T-helper 2 cell treated with Interferon-gamma antibody and Interleukin-4, amounts not matched to agents 5 μg/mL and 100 μg/mL, for 36 hours (primary cell): ENCODE measurements at regions not wholly inside any gene's neighbourhood (a gene's known extent, or its start where the extent isn't known, plus 50 kb on each side); places are given as distances from the start of the nearest gene placed in this dataset.

Experiments used
- DNase-seq: peaks from one replicate; pipeline ENCODE4 v3.0.0; 2021; ENCODE audit warnings: low spot score
- H3K27ac Mint-ChIP-seq: one replicate; pipeline ENCODE4 v1.8.0; 2021; ENCODE audit warnings: mild to moderate bottlenecking, mixed read lengths
- H3K27me3 Mint-ChIP-seq: one replicate; pipeline ENCODE4 v1.8.0; 2021; ENCODE audit warnings: low read depth, mixed read lengths
- H3K36me3 Mint-ChIP-seq: one replicate; pipeline ENCODE4 v1.8.0; 2021; ENCODE audit warnings: low read depth, mixed read lengths
- H3K4me1 Mint-ChIP-seq: one replicate; pipeline ENCODE4 v1.8.0; 2021; ENCODE audit warnings: low read depth, mixed read lengths
- H3K4me3 Mint-ChIP-seq: one replicate; pipeline ENCODE4 v1.8.0; 2022; ENCODE audit warnings: mild to moderate bottlenecking, moderate library complexity, mixed read lengths
- H3K9me3 Mint-ChIP-seq: one replicate; pipeline ENCODE4 v1.8.0; 2021; ENCODE audit warnings: mixed read lengths

- Mint-ChIP-seq H3K4me3 (no peak overlapping the region), H3K36me3 (no peaks in the 10 kb centered on the region), H3K27me3 (no peaks in the 10 kb centered on the region), H3K9me3 (no peaks in the 10 kb centered on the region), H3K4me1 (no peaks in the 10 kb centered on the region), H3K27ac (no peak overlapping the region)
- no peak for DNase-seq
Measured at GRCh38 chr1:208418667-208419066, 174.5 kb upstream of the PLXNA2 start.

GRCh38 chr1:208419746-208420420, 175.7 kb upstream of the PLXNA2 start:
- no peak overlapping the region for H3K27ac Mint-ChIP-seq
- no peak overlapping the region for H3K4me3 Mint-ChIP-seq
- DNase-seq, result no peak
- no peaks in the 10 kb centered on the region for H3K36me3 Mint-ChIP-seq
- no peaks in the 10 kb centered on the region for H3K27me3 Mint-ChIP-seq
- H3K9me3 Mint-ChIP-seq, result no peaks in the 10 kb centered on the region
- H3K4me1 Mint-ChIP-seq, result no peaks in the 10 kb centered on the region

GRCh38 chr1:208420696-208421095, 176.5 kb upstream of the PLXNA2 start:
- Mint-ChIP-seq H3K27me3 (no peaks in the 10 kb centered on the region), H3K4me1 (no peaks in the 10 kb centered on the region), H3K9me3 (no peaks in the 10 kb centered on the region), H3K36me3 (no peaks in the 10 kb centered on the region), H3K4me3 (no peak overlapping the region), H3K27ac (no peak overlapping the region)
- DNase-seq, result no peak

- no peak overlapping the region for H3K27ac Mint-ChIP-seq
- no peaks in the 10 kb centered on the region for H3K9me3 Mint-ChIP-seq
- no peak for DNase-seq
- no peaks in the 10 kb centered on the region for H3K27me3 Mint-ChIP-seq
- H3K4me3 Mint-ChIP-seq, result no peak overlapping the region
- H3K36me3 Mint-ChIP-seq, result no peaks in the 10 kb centered on the region
- H3K4me1 Mint-ChIP-seq, result no peaks in the 10 kb centered on the region
Measured at GRCh38 chr1:208421486-208421885, 177.3 kb upstream of the PLXNA2 start.

- H3K36me3 Mint-ChIP-seq, result no peaks in the 10 kb centered on the region
- no peaks in the 10 kb centered on the region for H3K27me3 Mint-ChIP-seq
- H3K4me1 Mint-ChIP-seq, result no peaks in the 10 kb centered on the region
- H3K27ac Mint-ChIP-seq, result no peak overlapping the region
- H3K4me3 Mint-ChIP-seq, result no peak overlapping the region
- DNase-seq, result no peak
- H3K9me3 Mint-ChIP-seq, result no peaks in the 10 kb centered on the region
Measured at GRCh38 chr1:208423526-208423925, 179.3 kb upstream of the PLXNA2 start.

GRCh38 chr1:208425096-208425495, 180.9 kb upstream of the PLXNA2 start:
- Mint-ChIP-seq H3K36me3 (no peaks in the 10 kb centered on the region), H3K27me3 (no peaks in the 10 kb centered on the region), H3K27ac (no peak overlapping the region), H3K4me3 (no peak overlapping the region), H3K9me3 (no peaks in the 10 kb centered on the region), H3K4me1 (no peaks in the 10 kb centered on the region)
- no peak for DNase-seq

GRCh38 chr1:208430220-208430619, 186.0 kb upstream of the PLXNA2 start:
- no peaks in the 10 kb centered on the region for H3K4me1 Mint-ChIP-seq
- H3K36me3 Mint-ChIP-seq, result no peaks in the 10 kb centered on the region
- no peak overlapping the region for H3K27ac Mint-ChIP-seq
- H3K27me3 Mint-ChIP-seq, result no peaks in the 10 kb centered on the region
- no peaks in the 10 kb centered on the region for H3K9me3 Mint-ChIP-seq
- DNase-seq, result no peak
- H3K4me3 Mint-ChIP-seq, result no peak overlapping the region

GRCh38 chr1:208431721-208432120, 187.5 kb upstream of the PLXNA2 start:
- no peaks in the 10 kb centered on the region for H3K4me1 Mint-ChIP-seq
- H3K4me3 Mint-ChIP-seq, result no peak overlapping the region
- H3K36me3 Mint-ChIP-seq, result no peaks in the 10 kb centered on the region
- no peak overlapping the region for H3K27ac Mint-ChIP-seq
- no peaks in the 10 kb centered on the region for H3K9me3 Mint-ChIP-seq
- H3K27me3 Mint-ChIP-seq, result no peaks in the 10 kb centered on the region
- DNase-seq, result no peak

GRCh38 chr1:208432346-208432745, 188.2 kb upstream of the PLXNA2 start:
- Mint-ChIP-seq H3K4me3 (no peak overlapping the region), H3K27me3 (no peaks in the 10 kb centered on the region), H3K9me3 (no peaks in the 10 kb centered on the region), H3K36me3 (no peaks in the 10 kb centered on the region), H3K27ac (no peak overlapping the region), H3K4me1 (no peaks in the 10 kb centered on the region)
- no peak for DNase-seq

- no peak for DNase-seq
- H3K4me3 Mint-ChIP-seq, result no peak overlapping the region
- no peaks in the 10 kb centered on the region for H3K9me3 Mint-ChIP-seq
- H3K36me3 Mint-ChIP-seq, result no peaks in the 10 kb centered on the region
- no peaks in the 10 kb centered on the region for H3K4me1 Mint-ChIP-seq
- H3K27ac Mint-ChIP-seq, result no peak overlapping the region
- H3K27me3 Mint-ChIP-seq, result no peaks in the 10 kb centered on the region
Measured at GRCh38 chr1:208433086-208433485, 188.9 kb upstream of the PLXNA2 start.

GRCh38 chr1:208433971-208434370, 189.8 kb upstream of the PLXNA2 start:
- no peaks in the 10 kb centered on the region for H3K9me3 Mint-ChIP-seq
- no peaks in the 10 kb centered on the region for H3K27me3 Mint-ChIP-seq
- no peak overlapping the region for H3K27ac Mint-ChIP-seq
- H3K36me3 Mint-ChIP-seq, result no peaks in the 10 kb centered on the region
- H3K4me3 Mint-ChIP-seq, result no peak overlapping the region
- no peaks in the 10 kb centered on the region for H3K4me1 Mint-ChIP-seq
- no peak for DNase-seq

- H3K27me3 Mint-ChIP-seq, result no peaks in the 10 kb centered on the region
- no peak overlapping the region for H3K27ac Mint-ChIP-seq
- H3K4me3 Mint-ChIP-seq, result no peak overlapping the region
- DNase-seq, result no peak
- H3K36me3 Mint-ChIP-seq, result no peaks in the 10 kb centered on the region
- no peaks in the 10 kb centered on the region for H3K9me3 Mint-ChIP-seq
- H3K4me1 Mint-ChIP-seq, result no peaks in the 10 kb centered on the region
Measured at GRCh38 chr1:208437401-208437800, 193.2 kb upstream of the PLXNA2 start.

GRCh38 chr1:208438112-208438699, 194.0 kb upstream of the PLXNA2 start:
- DNase-seq, result no peak
- no peak overlapping the region for H3K27ac Mint-ChIP-seq
- no peak overlapping the region for H3K4me3 Mint-ChIP-seq
- no peaks in the 10 kb centered on the region for H3K27me3 Mint-ChIP-seq
- peaks cover 5% of the 10 kb centered on the region for H3K9me3 Mint-ChIP-seq
- H3K4me1 Mint-ChIP-seq, result no peaks in the 10 kb centered on the region
- H3K36me3 Mint-ChIP-seq, result no peaks in the 10 kb centered on the region

- no peaks in the 10 kb centered on the region for H3K4me1 Mint-ChIP-seq
- H3K9me3 Mint-ChIP-seq, result peaks cover 5% of the 10 kb centered on the region
- H3K36me3 Mint-ChIP-seq, result no peaks in the 10 kb centered on the region
- H3K27ac Mint-ChIP-seq, result no peak overlapping the region
- H3K27me3 Mint-ChIP-seq, result peaks cover 6% of the 10 kb centered on the region
- no peak overlapping the region for H3K4me3 Mint-ChIP-seq
- DNase-seq, result no peak
Measured at GRCh38 chr1:208445758-208446203, 201.6 kb upstream of the PLXNA2 start.

GRCh38 chr1:208446271-208446691, 202.1 kb upstream of the PLXNA2 start:
- Mint-ChIP-seq H3K4me3 (no peak overlapping the region), H3K9me3 (peaks cover 5% of the 10 kb centered on the region), H3K27ac (no peak overlapping the region), H3K36me3 (no peaks in the 10 kb centered on the region), H3K4me1 (no peaks in the 10 kb centered on the region), H3K27me3 (peaks cover 6% of the 10 kb centered on the region)
- DNase-seq, result no peak
